ENCODE measurements at regions not wholly inside any gene's neighbourhood (a gene's known extent, or its start where the extent isn't known, plus 50 kb on each side); places are given as distances from the start of the nearest gene placed in this dataset.

- no peak for DNase-seq
Observed at GRCh38 chrX:1945879-1946278, 331.0 kb downstream of the ASMT start.

GRCh38 chrX:1946974-1947373 is 332.1 kb downstream of the ASMT start:
- no peaks in the 10 kb centered on the region for H3K27me3 Mint-ChIP-seq
- H3K4me3 Mint-ChIP-seq = no peak overlapping the region
- H3K4me1 Mint-ChIP-seq = no peaks in the 10 kb centered on the region
- H3K9me3 Mint-ChIP-seq = no peaks in the 10 kb centered on the region
- TF ChIP-seq CTCF (IDR thresholded peaks at IDR 0.05) = no peak
- DNase-seq (no peak), ATAC-seq (ENCODE audit: low read depth) (no peak)
- ChIA-PET POLR2A (no interaction called here), CTCF (no interaction called here)
- intact Hi-C loops (cut with micrococcal nuclease) = no loop called here
- no peaks in the 10 kb centered on the region for H3K36me3 Mint-ChIP-seq (ENCODE audit: low read depth)
- no peak overlapping the region for H3K27ac Mint-ChIP-seq

More at GRCh38 chrX:1945879-1946278, 331.0 kb downstream of the ASMT start:
- CTCF ChIA-PET = no interaction called here
- no peak for ATAC-seq (ENCODE audit: low read depth)
- H3K27ac Mint-ChIP-seq = no peak overlapping the region
- H3K36me3 Mint-ChIP-seq (ENCODE audit: low read depth) = no peaks in the 10 kb centered on the region
- no peak overlapping the region for H3K4me3 Mint-ChIP-seq
- no peaks in the 10 kb centered on the region for H3K27me3 Mint-ChIP-seq
- TF ChIP-seq CTCF (IDR thresholded peaks at IDR 0.05) = no peak
- no peaks in the 10 kb centered on the region for H3K9me3 Mint-ChIP-seq
- intact Hi-C loops (cut with micrococcal nuclease) = no loop called here
- POLR2A ChIA-PET = no interaction called here
- H3K4me1 Mint-ChIP-seq = no peaks in the 10 kb centered on the region

Data from activated B cell treated with CpG ODN at 0.5 μM for 24 hours (primary cell).